CD14-positive monocyte (primary cell): ENCODE measurements at regions not wholly inside any gene's neighbourhood (a gene's known extent, or its start where the extent isn't known, plus 50 kb on each side); places are given as distances from the start of the nearest gene placed in this dataset.
"Not testable (repeated sequence)": the region's sequence is repeated elsewhere in the genome, so short reads cannot be mapped to it uniquely, and the experiment has no call there.

Source experiments
- DNase-seq, 3 donors: peaks; one replicate each; pipeline ENCODE4 v3.0.0-alpha.2; 2011 to 2022
- H2AFZ ChIP-seq: 2 replicates; pipeline ENCODE4 v1.6.0; 2012; ENCODE audit warnings: mild to moderate bottlenecking, low read depth, low read length, inconsistent platforms; ENCODE audit not compliant: insufficient read depth, poor library complexity, severe bottlenecking
- H3K27ac ChIP-seq, 2 donors: 1 replicate in 1 of 2; 2 replicates in 1 of 2; pipeline ENCODE4 v1.5.1; 2012 to 2013; ENCODE audit warnings: low read length in 2 of 2, control low read depth in 1 of 2, inconsistent platforms in 1 of 2, low read depth in 1 of 2, mild to moderate bottlenecking in 1 of 2
- H3K27me3 ChIP-seq, 2 donors: one replicate each; pipeline versions ENCODE4 v1.6.0 to v1.6.1; 2011 to 2013; ENCODE audit warnings: low read length in 2 of 2; ENCODE audit not compliant: control insufficient read depth in 2 of 2, insufficient read depth in 2 of 2
- H3K36me3 ChIP-seq, 2 donors: replicated peaks in 1 of 2; 1 replicate in 1 of 2; 2 replicates in 1 of 2; pipeline versions ENCODE4 v1.5.1 to v1.6.1; 2012 to 2013; ENCODE audit warnings: low read length in 2 of 2, control low read depth in 1 of 2, inconsistent platforms in 1 of 2, mild to moderate bottlenecking in 1 of 2; ENCODE audit not compliant: insufficient read depth in 2 of 2, control insufficient read depth in 1 of 2
- H3K4me1 ChIP-seq, 2 donors: 1 replicate in 1 of 2; 2 replicates in 1 of 2; pipeline versions ENCODE4 v1.5.1 to v1.6.1; 2012 to 2013; ENCODE audit warnings: low read length in 2 of 2, control low read depth in 1 of 2, inconsistent platforms in 1 of 2, mild to moderate bottlenecking in 1 of 2, moderate library complexity in 1 of 2; ENCODE audit not compliant: insufficient read depth in 2 of 2, control insufficient read depth in 1 of 2
- H3K4me2 ChIP-seq: replicated peaks from 2 replicates; pipeline ENCODE3; 2012; ENCODE audit warnings: low read length, moderate library complexity, mild to moderate bottlenecking; ENCODE audit not compliant: poor library complexity, severe bottlenecking; ENCODE audit errors: extremely low read depth
- H3K4me3 ChIP-seq, 3 experiments: fragments of 200-600 bp in 1 of 3; sonication (generic) in 1 of 3; replicated peaks in 1 of 3; 1 replicate in 2 of 3; 2 replicates in 1 of 3; pipeline ENCODE4 v1.5.1; 2011 to 2013; ENCODE audit warnings: low read length in 3 of 3, mild to moderate bottlenecking in 3 of 3, control low read depth in 2 of 3, low read depth in 2 of 3, inconsistent platforms in 1 of 3, moderate library complexity in 1 of 3
- H3K79me2 ChIP-seq: 2 replicates; pipeline ENCODE4 v1.6.0; 2012; ENCODE audit warnings: mild to moderate bottlenecking, control low read depth, inconsistent platforms, low read length, moderate library complexity; ENCODE audit not compliant: insufficient read depth
- H3K9ac ChIP-seq: 2 replicates; pipeline ENCODE4 v1.6.0; 2017; ENCODE audit warnings: low read length, mild to moderate bottlenecking; ENCODE audit not compliant: insufficient read depth, poor library complexity, severe bottlenecking
- H3K9me3 ChIP-seq, 2 donors: replicated peaks in 1 of 2; 1 replicate in 1 of 2; 2 replicates in 1 of 2; pipeline versions ENCODE4 v1.5.1 to v1.6.1; 2012 to 2013; ENCODE audit warnings: low read length in 2 of 2, control low read depth in 1 of 2; ENCODE audit not compliant: control insufficient read depth in 1 of 2, insufficient read depth in 1 of 2
- H4K20me1 ChIP-seq: 2 replicates; pipeline ENCODE4 v1.6.0; 2012; ENCODE audit warnings: mild to moderate bottlenecking, low read length, control low read depth, moderate library complexity; ENCODE audit not compliant: insufficient read depth
- H3K27ac Mint-ChIP-seq, 7 donors: one replicate each; pipeline ENCODE4 v1.8.0; 2020; ENCODE audit warnings: mild to moderate bottlenecking in 7 of 7, mixed read lengths in 7 of 7, moderate library complexity in 6 of 7, inconsistent platforms in 2 of 7
- H3K27me3 Mint-ChIP-seq, 3 donors: one replicate each; pipeline ENCODE4 v1.8.0; 2021 to 2022; ENCODE audit warnings: low read depth in 3 of 3, mild to moderate bottlenecking in 3 of 3, mixed read lengths in 3 of 3, moderate library complexity in 3 of 3, inconsistent platforms in 1 of 3
- H3K36me3 Mint-ChIP-seq, 2 donors: one replicate each; pipeline ENCODE4 v1.8.0; 2020; ENCODE audit warnings: mixed read lengths in 2 of 2, inconsistent platforms in 1 of 2, mild to moderate bottlenecking in 1 of 2
- H3K4me1 Mint-ChIP-seq: one replicate; pipeline ENCODE4 v1.8.0; 2020; ENCODE audit warnings: mild to moderate bottlenecking, mixed read lengths
- H3K4me3 Mint-ChIP-seq, 2 donors: one replicate each; pipeline ENCODE4 v1.8.0; 2020; ENCODE audit warnings: mild to moderate bottlenecking in 2 of 2, mixed read lengths in 2 of 2, moderate library complexity in 1 of 2
- H3K9me3 Mint-ChIP-seq, 7 donors: one replicate each; pipeline ENCODE4 v1.8.0; 2020 to 2022; ENCODE audit warnings: mixed read lengths in 7 of 7, mild to moderate bottlenecking in 6 of 7, moderate library complexity in 6 of 7, inconsistent platforms in 2 of 7
- WGBS: methylation state at CpG from one replicate; pipeline ENCODE4 v1.1.5; 2013; ENCODE audit warnings: missing lambda C conversion rate; ENCODE audit not compliant: insufficient coverage; 5-methylcytosine and 5-hydroxymethylcytosine counted together
- intact Hi-C, 2 donors: fragments of 100-400 bp; cut with micrococcal nuclease; formaldehyde crosslinking; loops; one replicate each; pipeline versions ENCODE4 v1.15.0 to v1.15.1; 2023

- H3K4me1 Mint-ChIP-seq, H2AFZ ChIP-seq, H3K27ac Mint-ChIP-seq, H3K9me3 ChIP-seq, H3K4me3 Mint-ChIP-seq, H3K4me3 ChIP-seq, DNase-seq, H3K9ac ChIP-seq, H3K27ac ChIP-seq, H3K27me3 Mint-ChIP-seq, H4K20me1 ChIP-seq, H3K36me3 ChIP-seq, intact Hi-C loops, H3K36me3 Mint-ChIP-seq, H3K9me3 Mint-ChIP-seq, H3K79me2 ChIP-seq, H3K4me1 ChIP-seq, H3K4me2 ChIP-seq, H3K27me3 ChIP-seq: not testable (repeated sequence)
- WGBS = no CpG with 5 or more reads among the region's 3 CpGs
Measured at GRCh38 chr16:16536151-16536550, 157.2 kb downstream of the NPIPA7 start.

GRCh38 chr16:16549710-16550109 is 170.8 kb downstream of the NPIPA7 start:
- H3K36me3 ChIP-seq, H3K4me3 Mint-ChIP-seq, H3K9me3 ChIP-seq, H3K9ac ChIP-seq, H4K20me1 ChIP-seq, DNase-seq, H3K9me3 Mint-ChIP-seq, H3K4me1 Mint-ChIP-seq, H2AFZ ChIP-seq, H3K4me1 ChIP-seq, H3K4me2 ChIP-seq, H3K27me3 ChIP-seq, H3K27me3 Mint-ChIP-seq, H3K27ac ChIP-seq, H3K79me2 ChIP-seq, intact Hi-C loops, H3K36me3 Mint-ChIP-seq, H3K27ac Mint-ChIP-seq, H3K4me3 ChIP-seq: not testable (repeated sequence)
- 100% methylated on average over 1 of the region's 3 CpGs for WGBS

- H3K4me1 Mint-ChIP-seq, H3K27ac ChIP-seq, H3K27ac Mint-ChIP-seq, H4K20me1 ChIP-seq, H3K9ac ChIP-seq, H3K4me1 ChIP-seq, intact Hi-C loops, H3K36me3 ChIP-seq, H3K27me3 Mint-ChIP-seq, DNase-seq, H3K4me3 ChIP-seq, H2AFZ ChIP-seq, H3K36me3 Mint-ChIP-seq, H3K27me3 ChIP-seq, H3K9me3 Mint-ChIP-seq, H3K79me2 ChIP-seq, H3K4me2 ChIP-seq, H3K4me3 Mint-ChIP-seq, H3K9me3 ChIP-seq: not testable (repeated sequence)
- WGBS = no CpG with 5 or more reads among the region's 2 CpGs
Measured at GRCh38 chr16:16550824-16551223, 171.9 kb downstream of the NPIPA7 start.

- H3K4me3 Mint-ChIP-seq, H3K36me3 Mint-ChIP-seq, H3K4me3 ChIP-seq, H3K36me3 ChIP-seq, H3K9me3 Mint-ChIP-seq, intact Hi-C loops, H3K4me2 ChIP-seq, H3K4me1 Mint-ChIP-seq, H4K20me1 ChIP-seq, H3K9ac ChIP-seq, H3K27ac ChIP-seq, H3K27me3 ChIP-seq, H3K9me3 ChIP-seq, H3K4me1 ChIP-seq, H2AFZ ChIP-seq, H3K27ac Mint-ChIP-seq, H3K79me2 ChIP-seq, DNase-seq, H3K27me3 Mint-ChIP-seq: not testable (repeated sequence)
- WGBS = no CpG with 5 or more reads among the region's 1 CpG
Measured at GRCh38 chr16:16552819-16553340, 173.9 kb downstream of the NPIPA7 start.
